SK-MEL-5 (cell line): ENCODE measurements at regions not wholly inside any gene's neighbourhood (a gene's known extent, or its start where the extent isn't known, plus 50 kb on each side); places are given as distances from the start of the nearest gene placed in this dataset.

Source experiments
- DNase-seq: peaks from one replicate; pipeline ENCODE4 v3.0.0-alpha.2; 2016; ENCODE audit warnings: low read depth, low spot score
- in situ Hi-C: cut with HindIII; loops from 2 replicates; pipeline ENCODE4 v1.10.0; 2016; ENCODE audit warnings: low sequenced_read_pairs, high pct_unique_total_duplicates, low pct_unique_long_range_greater_than_20kb

GRCh38 chr11:103648054-103648453, 388.4 kb upstream of the DDI1 start:
- in situ Hi-C loops, result no loop called here
- DNase-seq, result no peak

- DNase-seq, result no peak
Measured at GRCh38 chr11:103648670-103649400, 387.6 kb upstream of the DDI1 start.

GRCh38 chr11:103649401-103649895, 387.0 kb upstream of the DDI1 start:
- in situ Hi-C loops, result no loop called here
- no peak for DNase-seq

More at GRCh38 chr11:103648670-103649400, 387.6 kb upstream of the DDI1 start:
- in situ Hi-C loops, result no loop called here

- no peak for DNase-seq
- in situ Hi-C loops, result no loop called here
Measured at GRCh38 chr11:103650330-103650729, 386.1 kb upstream of the DDI1 start.

GRCh38 chr11:103651341-103651998, 385.0 kb upstream of the DDI1 start:
- in situ Hi-C loops, result no loop called here
- DNase-seq, result no peak

- in situ Hi-C loops, result no loop called here
- DNase-seq, result no peak
Measured at GRCh38 chr11:103652013-103652412, 384.4 kb upstream of the DDI1 start.

- in situ Hi-C loops, result no loop called here
Measured at GRCh38 chr11:103656382-103656781, 380.1 kb upstream of the DDI1 start.

GRCh38 chr11:103659206-103659618, 377.2 kb upstream of the DDI1 start:
- in situ Hi-C loops, result no loop called here
- peak; percentile 54 for DNase-seq

More at GRCh38 chr11:103656382-103656781, 380.1 kb upstream of the DDI1 start:
- no peak for DNase-seq

- in situ Hi-C loops, result no loop called here
- DNase-seq, result no peak
Measured at GRCh38 chr11:103659743-103660142, 376.7 kb upstream of the DDI1 start.

- in situ Hi-C loops, result no loop called here
- no peak for DNase-seq
Measured at GRCh38 chr11:103661185-103661584, 375.3 kb upstream of the DDI1 start.

- DNase-seq, result no peak
- in situ Hi-C loops, result no loop called here
Measured at GRCh38 chr11:103661991-103662390, 374.4 kb upstream of the DDI1 start.

GRCh38 chr11:103662880-103663279, 373.6 kb upstream of the DDI1 start:
- in situ Hi-C loops, result no loop called here
- no peak for DNase-seq

GRCh38 chr11:103668859-103669258, 367.6 kb upstream of the DDI1 start:
- in situ Hi-C loops, result no loop called here
- DNase-seq, result no peak

- in situ Hi-C loops, result no loop called here
Measured at GRCh38 chr11:103671143-103671651, 365.2 kb upstream of the DDI1 start.

GRCh38 chr11:103673773-103674172, 362.7 kb upstream of the DDI1 start:
- in situ Hi-C loops, result no loop called here
- DNase-seq, result no peak

More at GRCh38 chr11:103671143-103671651, 365.2 kb upstream of the DDI1 start:
- no peak for DNase-seq

- DNase-seq, result no peak
- in situ Hi-C loops, result no loop called here
Measured at GRCh38 chr11:103676413-103676812, 360.0 kb upstream of the DDI1 start.

- no peak for DNase-seq
- in situ Hi-C loops, result no loop called here
Measured at GRCh38 chr11:103680826-103681225, 355.6 kb upstream of the DDI1 start.

- in situ Hi-C loops, result no loop called here
- no peak for DNase-seq
Measured at GRCh38 chr11:103681855-103682254, 354.6 kb upstream of the DDI1 start.
